ENCODE measurements at regions not wholly inside any gene's neighbourhood (a gene's known extent, or its start where the extent isn't known, plus 50 kb on each side); places are given as distances from the start of the nearest gene placed in this dataset.

GRCh38 chr5:98398465-98398864 lies 375.0 kb upstream of the RGMB start:
- TF ChIP-seq POLR2AphosphoS5 (IDR thresholded peaks at IDR 0.05; ENCODE audit: borderline replicate concordance, low read depth, low read length) (no peak), EZH2 (IDR thresholded peaks at IDR 0.05) (no peak)

All from SK-N-MC (cell line).